Ureter (tissue), 1 donor: ENCODE measurements at regions not wholly inside any gene's neighbourhood (a gene's known extent, or its start where the extent isn't known, plus 50 kb on each side); places are given as distances from the start of the nearest gene placed in this dataset.

Experiments used
- DNase-seq: peaks from one replicate; pipeline ENCODE4 v3.0.0-alpha.2; 2020; ENCODE audit warnings: low spot score
- donor health status: DM: yes; HTN: yes; CAD: no.

GRCh38 chr1:37085393-37085792 is 51.1 kb upstream of the GRIK3 start:
- DNase-seq, result no peak

- DNase-seq, result no peak
Measured at GRCh38 chr1:37089750-37090149, 55.4 kb upstream of the GRIK3 start.

- no peak for DNase-seq
Measured at GRCh38 chr1:37090671-37091070, 56.4 kb upstream of the GRIK3 start.

GRCh38 chr1:37092937-37093336 is 58.6 kb upstream of the GRIK3 start:
- no peak for DNase-seq

- DNase-seq, result no peak
Measured at GRCh38 chr1:37094302-37094701, 60.0 kb upstream of the GRIK3 start.

GRCh38 chr1:37096523-37096922 is 62.2 kb upstream of the GRIK3 start:
- no peak for DNase-seq

GRCh38 chr1:37097731-37098130 is 63.4 kb upstream of the GRIK3 start:
- DNase-seq, result no peak

- DNase-seq, result no peak
Measured at GRCh38 chr1:37098237-37098636, 63.9 kb upstream of the GRIK3 start.

GRCh38 chr1:37100310-37100709 is 66.0 kb upstream of the GRIK3 start:
- no peak for DNase-seq

GRCh38 chr1:37102656-37103382 is 68.5 kb upstream of the GRIK3 start:
- DNase-seq, result no peak

- no peak for DNase-seq
Measured at GRCh38 chr1:37105911-37106310, 71.6 kb upstream of the GRIK3 start.

- no peak for DNase-seq
Measured at GRCh38 chr1:37107153-37107907, 73.0 kb upstream of the GRIK3 start.

- DNase-seq, result no peak
Measured at GRCh38 chr1:37108596-37109188, 74.4 kb upstream of the GRIK3 start.

- no peak for DNase-seq
Measured at GRCh38 chr1:37112430-37112829, 78.1 kb upstream of the GRIK3 start.

- DNase-seq, result no peak
Measured at GRCh38 chr1:37113285-37113997, 79.1 kb upstream of the GRIK3 start.

- DNase-seq, result no peak
Measured at GRCh38 chr1:37118790-37119189, 84.5 kb upstream of the GRIK3 start.

GRCh38 chr1:37120279-37120678 is 86.0 kb upstream of the GRIK3 start:
- DNase-seq, result no peak

- DNase-seq, result no peak
Measured at GRCh38 chr1:37123276-37124115, 89.2 kb upstream of the GRIK3 start.

GRCh38 chr1:37124501-37124900 is 90.2 kb upstream of the GRIK3 start:
- DNase-seq, result no peak

GRCh38 chr1:37125295-37125694 is 91.0 kb upstream of the GRIK3 start:
- no peak for DNase-seq

GRCh38 chr1:37127254-37127748 is 93.0 kb upstream of the GRIK3 start:
- DNase-seq, result no peak
